ENCODE measurements at regions not wholly inside any gene's neighbourhood (a gene's known extent, or its start where the extent isn't known, plus 50 kb on each side); places are given as distances from the start of the nearest gene placed in this dataset.

- TF ChIP-seq POLR2A (IDR thresholded peaks at IDR 0.05), result no peak
- no peak for TF ChIP-seq CTCF (IDR thresholded peaks at IDR 0.05)
- no peak for TF ChIP-seq EP300 (IDR thresholded peaks at IDR 0.05)
Observed at GRCh38 chr1:199264283-199264682, 625.4 kb downstream of the PTPRC start.

Data from suprapubic skin (tissue), 3 donors.